Endothelial cell of umbilical vein (primary cell): ENCODE measurements at regions not wholly inside any gene's neighbourhood (a gene's known extent, or its start where the extent isn't known, plus 50 kb on each side); places are given as distances from the start of the nearest gene placed in this dataset.

Experiments
- BruUV-seq: library from RNA; stranded (reverse); fragments of 400-500 nt; replicated peaks from 2 replicates; lab custom pipeline; 2021; lab: Mats Ljungman, UMichigan
- CTCF ChIA-PET: fragments of 300-600, 350-600 bp; sonication (Branson Sonifier 250); formaldehyde crosslinking; loops from one replicate; lab custom pipeline; 2021; ENCODE audit warnings: antibody characterized with exemption, inconsistent platforms; lab: Charles Lee
- POLR2A ChIA-PET: fragments of 300-600, 350-600 bp; sonication (Branson Sonifier 250); formaldehyde crosslinking; loops from one replicate; lab custom pipeline; 2021; ENCODE audit warnings: antibody characterized with exemption, inconsistent platforms; lab: Charles Lee
- DNase-seq: peaks from one replicate; pipeline ENCODE4 v3.0.0-alpha.2; 2011; ENCODE audit warnings: low read depth, low spot score
- FAIRE-seq: peaks from 2 replicates; lab custom pipeline; 2011; peaks lifted over from hg19 to GRCh38; lab: Jason Lieb, UNC
- H2AFZ ChIP-seq: 2 replicates; pipeline ENCODE4 v1.6.0; 2012; ENCODE audit warnings: low read depth, low read length, control low read depth, inconsistent platforms
- H3K27ac ChIP-seq: 2 replicates; pipeline ENCODE4 v1.5.1; 2011; ENCODE audit warnings: low read depth, mild to moderate bottlenecking, control low read depth, low read length, moderate library complexity; ENCODE audit not compliant: insufficient read depth
- H3K27me3 ChIP-seq, 2 experiments: 2 replicates each; pipeline versions ENCODE4 v1.6.0 to v1.6.1; 2011; ENCODE audit warnings: low read length in 2 of 2, mixed read lengths in 1 of 2; ENCODE audit not compliant: control insufficient read depth in 2 of 2, insufficient read depth in 2 of 2
- H3K36me3 ChIP-seq, 2 experiments: 2 replicates in 1 of 2; 3 replicates in 1 of 2; pipeline ENCODE4 v1.5.1; 2011; ENCODE audit warnings: low read length in 2 of 2, mild to moderate bottlenecking in 1 of 2, moderate library complexity in 1 of 2; ENCODE audit not compliant: control insufficient read depth in 2 of 2, insufficient read depth in 2 of 2; ENCODE audit errors: extremely low read depth in 1 of 2
- H3K4me1 ChIP-seq: 3 replicates; pipeline ENCODE4 v1.5.1; 2011; ENCODE audit warnings: mild to moderate bottlenecking, low read length; ENCODE audit not compliant: control insufficient read depth, insufficient read depth; ENCODE audit errors: extremely low read depth
- H3K4me2 ChIP-seq: 2 replicates; pipeline ENCODE4 v1.6.1; 2011; ENCODE audit warnings: low read length, control low read depth, mixed read lengths; ENCODE audit not compliant: insufficient read depth
- H3K4me3 ChIP-seq, 3 experiments: fragments of 200-600 bp in 1 of 3; sonication (generic), shearing (Covaris generic) in 1 of 3; replicated peaks in 1 of 3; 2 replicates each; pipeline ENCODE4 v1.5.1; 2011 to 2016; ENCODE audit warnings: control low read depth in 3 of 3, low read length in 3 of 3, mild to moderate bottlenecking in 2 of 3, inconsistent platforms in 1 of 3, low read depth in 1 of 3, moderate library complexity in 1 of 3; ENCODE audit not compliant: insufficient read depth in 1 of 3
- H3K79me2 ChIP-seq: 2 replicates; pipeline ENCODE4 v1.6.0; 2012; ENCODE audit warnings: low read length, inconsistent platforms; ENCODE audit not compliant: control insufficient read depth, insufficient read depth
- H3K9ac ChIP-seq: replicated peaks from 2 replicates; pipeline ENCODE3; 2011; ENCODE audit warnings: low read length, control low read depth; ENCODE audit not compliant: insufficient read depth; ENCODE audit errors: extremely low read depth
- H3K9me1 ChIP-seq: replicated peaks from 3 replicates; pipeline ENCODE4 v1.6.0; 2011; ENCODE audit warnings: mild to moderate bottlenecking, low read length; ENCODE audit not compliant: control insufficient read depth, insufficient read depth; ENCODE audit errors: extremely low read depth
- H3K9me3 ChIP-seq: replicated peaks from 2 replicates; pipeline ENCODE4 v1.5.1; 2012; ENCODE audit warnings: low read length, inconsistent platforms; ENCODE audit not compliant: control insufficient read depth, insufficient read depth
- H4K20me1 ChIP-seq: replicated peaks from 2 replicates; pipeline ENCODE3; 2011; ENCODE audit warnings: mild to moderate bottlenecking, low read length; ENCODE audit not compliant: control insufficient read depth, insufficient read depth; ENCODE audit errors: extremely low read depth
- EZH2 ChIP-seq: IDR thresholded peaks from 2 replicates; pipeline ENCODE4 v1.6.1; 2012; ENCODE audit warnings: borderline replicate concordance, low read depth, mild to moderate bottlenecking, moderate library complexity, low read length, inconsistent platforms; ENCODE audit not compliant: severe bottlenecking
- FOS ChIP-seq: IDR thresholded peaks from 2 replicates; pipeline ENCODE4 v1.6.1; 2011; ENCODE audit warnings: mild to moderate bottlenecking, low read length, moderate library complexity, borderline replicate concordance; ENCODE audit not compliant: insufficient read depth
- JUN ChIP-seq: IDR thresholded peaks from 2 replicates; pipeline ENCODE4 v1.6.1; 2011; ENCODE audit warnings: borderline replicate concordance, low read depth; ENCODE audit not compliant: insufficient read length, insufficient read depth
- MYC ChIP-seq: IDR thresholded peaks from one replicate; pipeline ENCODE4 v1.6.1; 2011; ENCODE audit warnings: mild to moderate bottlenecking, low read depth, low read length
- dilution Hi-C: fragments of 300-500 bp; cut with MboI; formaldehyde crosslinking; loops from one replicate; pipeline ENCODE4 v1.15.0; 2019; ENCODE audit warnings: low sequenced_read_pairs; ENCODE audit not compliant: extremely low pct_ligation_motif_present
- intact Hi-C: fragments of 100-400 bp; cut with micrococcal nuclease; formaldehyde crosslinking; loops from one replicate; pipeline ENCODE4 v1.10.0; 2022
- TF ChIP-seq, protein P1 (sequence below), 2 donors: IDR thresholded peaks; 1 replicate in 1 of 2; 2 replicates in 1 of 2; pipeline ENCODE4 v1.5.1; 2011; ENCODE audit warnings: low read length in 2 of 2, mild to moderate bottlenecking in 2 of 2, moderate library complexity in 2 of 2, control low read depth in 1 of 2, inconsistent platforms in 1 of 2, low read depth in 1 of 2; ENCODE audit not compliant: insufficient read depth in 1 of 2; ENCODE audit errors: extremely low read depth in 1 of 2

DNA sequence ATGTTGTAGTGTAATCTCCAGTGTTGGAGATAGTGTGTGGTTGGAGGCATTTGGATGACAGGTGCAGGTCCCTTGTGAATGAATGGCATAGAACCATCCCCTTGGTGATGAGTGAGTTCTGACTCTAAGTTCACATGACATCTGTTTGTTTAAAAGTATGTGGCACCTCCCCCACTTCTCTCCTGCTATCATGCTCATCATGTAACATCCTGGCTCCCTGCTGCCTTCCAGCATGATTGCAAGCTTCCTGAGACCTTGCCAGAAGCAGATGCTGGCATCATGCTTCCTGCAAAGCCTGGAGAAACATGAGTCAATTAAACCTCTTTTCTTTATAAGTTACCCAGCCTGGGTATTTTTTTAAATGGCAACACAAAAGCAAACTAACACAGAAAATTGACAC is 499.0 kb upstream of the SEMA3D start:
- Histone ChIP-seq H4K20me1 (no peaks in the 10 kb centered on the region), H3K9me3 (no peaks in the 10 kb centered on the region), H3K4me1 (no peaks in the 10 kb centered on the region), H3K36me3 (no peaks in the 10 kb centered on the region), H3K4me2 (no peak overlapping the region), H3K9ac (no peak overlapping the region), H3K4me3 (no peak overlapping the region), H3K79me2 (no peaks in the 10 kb centered on the region), H3K9me1 (no peaks in the 10 kb centered on the region), H2AFZ (no peak overlapping the region), H3K27ac (no peak overlapping the region), H3K27me3 (no peaks in the 10 kb centered on the region)
- TF ChIP-seq MYC, result no peak
- no peak for TF ChIP-seq FOS
- TF ChIP-seq, protein P1, sequence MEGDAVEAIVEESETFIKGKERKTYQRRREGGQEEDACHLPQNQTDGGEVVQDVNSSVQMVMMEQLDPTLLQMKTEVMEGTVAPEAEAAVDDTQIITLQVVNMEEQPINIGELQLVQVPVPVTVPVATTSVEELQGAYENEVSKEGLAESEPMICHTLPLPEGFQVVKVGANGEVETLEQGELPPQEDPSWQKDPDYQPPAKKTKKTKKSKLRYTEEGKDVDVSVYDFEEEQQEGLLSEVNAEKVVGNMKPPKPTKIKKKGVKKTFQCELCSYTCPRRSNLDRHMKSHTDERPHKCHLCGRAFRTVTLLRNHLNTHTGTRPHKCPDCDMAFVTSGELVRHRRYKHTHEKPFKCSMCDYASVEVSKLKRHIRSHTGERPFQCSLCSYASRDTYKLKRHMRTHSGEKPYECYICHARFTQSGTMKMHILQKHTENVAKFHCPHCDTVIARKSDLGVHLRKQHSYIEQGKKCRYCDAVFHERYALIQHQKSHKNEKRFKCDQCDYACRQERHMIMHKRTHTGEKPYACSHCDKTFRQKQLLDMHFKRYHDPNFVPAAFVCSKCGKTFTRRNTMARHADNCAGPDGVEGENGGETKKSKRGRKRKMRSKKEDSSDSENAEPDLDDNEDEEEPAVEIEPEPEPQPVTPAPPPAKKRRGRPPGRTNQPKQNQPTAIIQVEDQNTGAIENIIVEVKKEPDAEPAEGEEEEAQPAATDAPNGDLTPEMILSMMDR (IDR thresholded peaks at IDR 0.05; ENCODE audit: extremely low read depth in 1 of 2, insufficient read depth in 1 of 2, low read depth in 1 of 2, low read length in 2 of 2), result no peak
- TF ChIP-seq EZH2, result no peak
- FAIRE-seq (no peak), DNase-seq (peak; percentile 22)
- BruUV-seq, result no TSS peak
- POLR2A ChIA-PET, result no interaction called here
- intact Hi-C loops, result no loop called here
- dilution Hi-C loops, result no loop called here
- CTCF ChIA-PET, result no interaction called here

GRCh38 chr7:85682833-85683620 is 496.2 kb upstream of the SEMA3D start:
- H3K27me3 ChIP-seq, result no peaks in the 10 kb centered on the region
- H3K4me3 ChIP-seq, result no peak overlapping the region
- dilution Hi-C loops (no loop called here), intact Hi-C loops (no loop called here)
- ChIA-PET POLR2A (no interaction called here), CTCF (no interaction called here)
- H2AFZ ChIP-seq, result no peak overlapping the region
- no peaks in the 10 kb centered on the region for H3K4me1 ChIP-seq
- H3K9me1 ChIP-seq, result no peaks in the 10 kb centered on the region
- no peaks in the 10 kb centered on the region for H4K20me1 ChIP-seq
- H3K9me3 ChIP-seq, result no peaks in the 10 kb centered on the region
- FAIRE-seq (no peak), DNase-seq (peak; percentile 29)
- no peak overlapping the region for H3K4me2 ChIP-seq
- no TSS peak for BruUV-seq
- no peak overlapping the region for H3K9ac ChIP-seq
- H3K27ac ChIP-seq, result no peak overlapping the region
- H3K36me3 ChIP-seq, result no peaks in the 10 kb centered on the region
- TF ChIP-seq EZH2 (no peak), JUN (peak; percentile 27)
- no peaks in the 10 kb centered on the region for H3K79me2 ChIP-seq
